Colonic mucosa (tissue), 4 donors: ENCODE measurements at regions not wholly inside any gene's neighbourhood (a gene's known extent, or its start where the extent isn't known, plus 50 kb on each side); places are given as distances from the start of the nearest gene placed in this dataset.

ENCODE experiments used
- DNase-seq: peaks from one replicate; pipeline ENCODE4 v3.0.0-alpha.2; 2020
- H3K27ac ChIP-seq: fragments of 200-600 bp; one replicate; pipeline ENCODE4 v1.8.0; 2021
- H3K27me3 ChIP-seq: fragments of 200-600 bp; one replicate; pipeline ENCODE4 v1.8.0; 2021
- H3K36me3 ChIP-seq: fragments of 200-600 bp; one replicate; pipeline ENCODE4 v1.8.0; 2021
- H3K4me1 ChIP-seq: fragments of 200-600 bp; one replicate; pipeline ENCODE4 v1.8.0; 2021; ENCODE audit warnings: mild to moderate bottlenecking
- H3K4me3 ChIP-seq: fragments of 200-600 bp; one replicate; pipeline ENCODE4 v1.8.0; 2021
- H3K9ac ChIP-seq, 2 donors: one replicate each; pipeline ENCODE4 v1.7.0; 2013; ENCODE audit warnings: control low read depth in 2 of 2, low read depth in 2 of 2, low read length in 2 of 2
- H3K9me3 ChIP-seq: fragments of 200-600 bp; one replicate; pipeline ENCODE4 v1.8.0; 2021
- CTCF ChIP-seq: fragments of 200-600 bp; IDR thresholded peaks from one replicate; pipeline ENCODE4 v1.8.0; 2022; ENCODE audit warnings: antibody characterized with exemption, mild to moderate bottlenecking
- intact Hi-C: fragments of 100-400 bp; cut with DNase I; formaldehyde crosslinking; loops from one replicate; pipeline ENCODE4 v1.14.1; 2022
- donor health status: healthy.
- donor health status: DM: no; HTN: no; CAD: no.
- donor health status: DM: no; HTN: no; CAD: no.

- no peak for DNase-seq
- no peaks in the 10 kb centered on the region for H3K4me1 ChIP-seq
- TF ChIP-seq CTCF: no peak
Observed at GRCh38 chr3:110063178-110063577, 725.8 kb upstream of the DPPA4 start.

GRCh38 chr3:110066206-110066605, 728.9 kb upstream of the DPPA4 start:
- Histone ChIP-seq H3K9ac (no peak overlapping the region), H3K9me3 (no peaks in the 10 kb centered on the region), H3K27me3 (no peaks in the 10 kb centered on the region), H3K27ac (no peak overlapping the region), H3K4me3 (no peak overlapping the region), H3K4me1 (no peaks in the 10 kb centered on the region), H3K36me3 (no peaks in the 10 kb centered on the region)
- no peak for TF ChIP-seq CTCF
- intact Hi-C loops: no loop called here
- DNase-seq: no peak

More at GRCh38 chr3:110063178-110063577, 725.8 kb upstream of the DPPA4 start:
- no peaks in the 10 kb centered on the region for H3K9me3 ChIP-seq
- no peak overlapping the region for H3K27ac ChIP-seq
- intact Hi-C loops: no loop called here
- H3K9ac ChIP-seq: no peak overlapping the region
- H3K27me3 ChIP-seq: no peaks in the 10 kb centered on the region
- H3K4me3 ChIP-seq: no peak overlapping the region
- H3K36me3 ChIP-seq: no peaks in the 10 kb centered on the region

DNA sequence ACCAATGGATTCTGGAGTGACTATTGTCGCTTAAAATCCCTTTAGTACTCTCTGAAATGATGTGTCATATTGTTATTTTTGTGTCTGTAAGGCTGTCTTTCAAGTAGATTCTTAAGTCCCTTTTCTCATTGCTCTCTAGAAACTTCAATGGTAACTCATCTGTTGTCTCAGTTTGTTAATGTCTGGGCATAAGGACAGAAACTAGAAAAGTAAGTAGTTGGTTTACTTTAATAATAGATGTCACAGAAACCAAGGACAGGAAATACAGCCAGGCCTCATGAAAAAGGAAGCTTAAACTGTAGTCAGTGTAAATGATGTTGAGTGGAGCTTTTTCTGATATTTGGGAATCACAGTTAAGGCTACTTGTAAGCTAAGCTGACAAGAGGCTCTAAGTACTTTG, 730.2 kb upstream of the DPPA4 start:
- intact Hi-C loops: no loop called here
- H3K9ac ChIP-seq: no peak overlapping the region
- H3K4me1 ChIP-seq: no peaks in the 10 kb centered on the region
- H3K27ac ChIP-seq: no peak overlapping the region
- H3K27me3 ChIP-seq: no peaks in the 10 kb centered on the region
- no peak overlapping the region for H3K4me3 ChIP-seq
- no peak for TF ChIP-seq CTCF
- no peaks in the 10 kb centered on the region for H3K36me3 ChIP-seq
- no peaks in the 10 kb centered on the region for H3K9me3 ChIP-seq
- no peak for DNase-seq

GRCh38 chr3:110069761-110070160, 732.4 kb upstream of the DPPA4 start:
- Histone ChIP-seq H3K9me3 (no peaks in the 10 kb centered on the region), H3K27me3 (no peaks in the 10 kb centered on the region), H3K4me3 (no peak overlapping the region), H3K4me1 (no peaks in the 10 kb centered on the region), H3K36me3 (no peaks in the 10 kb centered on the region), H3K9ac (no peak overlapping the region), H3K27ac (no peak overlapping the region)
- DNase-seq: no peak
- TF ChIP-seq CTCF: no peak
- intact Hi-C loops: no loop called here

- H3K4me3 ChIP-seq: no peak overlapping the region
- intact Hi-C loops: no loop called here
- DNase-seq: no peak
- H3K36me3 ChIP-seq: no peaks in the 10 kb centered on the region
- no peaks in the 10 kb centered on the region for H3K9me3 ChIP-seq
- TF ChIP-seq CTCF: no peak
- no peaks in the 10 kb centered on the region for H3K4me1 ChIP-seq
- H3K27ac ChIP-seq: no peak overlapping the region
- H3K27me3 ChIP-seq: no peaks in the 10 kb centered on the region
- H3K9ac ChIP-seq: no peak overlapping the region
Observed at GRCh38 chr3:110070161-110070916, 733.0 kb upstream of the DPPA4 start.
